ENCODE measurements at regions not wholly inside any gene's neighbourhood (a gene's known extent, or its start where the extent isn't known, plus 50 kb on each side); places are given as distances from the start of the nearest gene placed in this dataset.

GRCh38 chr6:28587746-28588075 is 62.0 kb downstream of the GPX5 start:
- TF ChIP-seq, protein P1, sequence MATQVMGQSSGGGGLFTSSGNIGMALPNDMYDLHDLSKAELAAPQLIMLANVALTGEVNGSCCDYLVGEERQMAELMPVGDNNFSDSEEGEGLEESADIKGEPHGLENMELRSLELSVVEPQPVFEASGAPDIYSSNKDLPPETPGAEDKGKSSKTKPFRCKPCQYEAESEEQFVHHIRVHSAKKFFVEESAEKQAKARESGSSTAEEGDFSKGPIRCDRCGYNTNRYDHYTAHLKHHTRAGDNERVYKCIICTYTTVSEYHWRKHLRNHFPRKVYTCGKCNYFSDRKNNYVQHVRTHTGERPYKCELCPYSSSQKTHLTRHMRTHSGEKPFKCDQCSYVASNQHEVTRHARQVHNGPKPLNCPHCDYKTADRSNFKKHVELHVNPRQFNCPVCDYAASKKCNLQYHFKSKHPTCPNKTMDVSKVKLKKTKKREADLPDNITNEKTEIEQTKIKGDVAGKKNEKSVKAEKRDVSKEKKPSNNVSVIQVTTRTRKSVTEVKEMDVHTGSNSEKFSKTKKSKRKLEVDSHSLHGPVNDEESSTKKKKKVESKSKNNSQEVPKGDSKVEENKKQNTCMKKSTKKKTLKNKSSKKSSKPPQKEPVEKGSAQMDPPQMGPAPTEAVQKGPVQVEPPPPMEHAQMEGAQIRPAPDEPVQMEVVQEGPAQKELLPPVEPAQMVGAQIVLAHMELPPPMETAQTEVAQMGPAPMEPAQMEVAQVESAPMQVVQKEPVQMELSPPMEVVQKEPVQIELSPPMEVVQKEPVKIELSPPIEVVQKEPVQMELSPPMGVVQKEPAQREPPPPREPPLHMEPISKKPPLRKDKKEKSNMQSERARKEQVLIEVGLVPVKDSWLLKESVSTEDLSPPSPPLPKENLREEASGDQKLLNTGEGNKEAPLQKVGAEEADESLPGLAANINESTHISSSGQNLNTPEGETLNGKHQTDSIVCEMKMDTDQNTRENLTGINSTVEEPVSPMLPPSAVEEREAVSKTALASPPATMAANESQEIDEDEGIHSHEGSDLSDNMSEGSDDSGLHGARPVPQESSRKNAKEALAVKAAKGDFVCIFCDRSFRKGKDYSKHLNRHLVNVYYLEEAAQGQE (IDR thresholded peaks at IDR 0.05; ENCODE audit: insufficient read depth in 1 of 2, low read depth in 2 of 2, low read length in 2 of 2), result no peak
- TF ChIP-seq POLR2AphosphoS5 (IDR thresholded peaks at IDR 0.05; ENCODE audit: low read depth, low read length) (no peak), TAF1 (IDR thresholded peaks at IDR 0.05; ENCODE audit: borderline replicate concordance, insufficient read depth, low read length) (no peak)
